Transverse colon (tissue), 3 donors: ENCODE measurements at regions not wholly inside any gene's neighbourhood (a gene's known extent, or its start where the extent isn't known, plus 50 kb on each side); places are given as distances from the start of the nearest gene placed in this dataset.

ENCODE experiments used
- POLR2A ChIP-seq: fragments of 450-650 bp; IDR thresholded peaks from one replicate; pipeline ENCODE4 v1.6.1; 2016; ENCODE audit warnings: antibody characterized with exemption, mild to moderate bottlenecking, moderate library complexity
- POLR2AphosphoS5 ChIP-seq, 3 donors: sonication (generic); formaldehyde crosslinking; IDR thresholded peaks; one replicate each; pipeline ENCODE4 v1.6.1; 2016; ENCODE audit warnings: antibody characterized with exemption in 3 of 3

- TF ChIP-seq POLR2AphosphoS5 (IDR thresholded peaks at IDR 0.05) (no peak), POLR2A (no peak)
These were observed 94.6 kb downstream of the ZPLD1 start for GRCh38 chr3:102529452-102529851.
